Body of pancreas (tissue), 4 donors: ENCODE measurements at regions not wholly inside any gene's neighbourhood (a gene's known extent, or its start where the extent isn't known, plus 50 kb on each side); places are given as distances from the start of the nearest gene placed in this dataset.

ENCODE experiments used
- ATAC-seq: fragments of 150-250 bp; one replicate; pipeline ENCODE4 v1.9.1; 2016
- DNase-seq, 4 donors: peaks; one replicate each; pipeline ENCODE4 v3.0.0-alpha.2; 2019
- H3K27ac ChIP-seq, 4 donors: fragments of 200-600 bp; sonication (generic); 1 replicate in 3 of 4; 2 replicates in 1 of 4; pipeline versions ENCODE4 v1.5.1 to v1.6.1; 2016 to 2019; ENCODE audit warnings: mild to moderate bottlenecking in 1 of 4, mixed read lengths in 1 of 4, moderate library complexity in 1 of 4
- H3K27me3 ChIP-seq, 2 donors: fragments of 200-600 bp; sonication (generic); one replicate each; pipeline ENCODE4 v1.6.0; 2016; ENCODE audit warnings: mild to moderate bottlenecking in 1 of 2
- H3K36me3 ChIP-seq, 2 donors: fragments of 200-600 bp; sonication (generic); replicated peaks in 1 of 2; 2 replicates each; pipeline ENCODE4 v1.5.1; 2016; ENCODE audit warnings: low read depth in 2 of 2; ENCODE audit not compliant: insufficient read depth in 1 of 2
- H3K4me1 ChIP-seq: fragments of 200-600 bp; sonication (generic); one replicate; pipeline ENCODE4 v1.6.0; 2016
- H3K4me3 ChIP-seq, 2 donors: fragments of 200-600 bp; sonication (generic); 1 replicate in 1 of 2; 2 replicates in 1 of 2; pipeline ENCODE4 v1.5.1; 2016 to 2019
- H3K9me3 ChIP-seq, 3 donors: fragments of 200-600 bp; sonication (generic); 1 replicate in 2 of 3; 2 replicates in 1 of 3; pipeline ENCODE4 v1.5.1; 2016
- POLR2A ChIP-seq, 3 donors: fragments of 450-650 bp; IDR thresholded peaks; one replicate each; pipeline ENCODE4 v1.6.1; 2016; ENCODE audit warnings: antibody characterized with exemption in 3 of 3, mild to moderate bottlenecking in 2 of 3
- WGBS, 2 donors: methylation state at CpG; one replicate each; pipeline ENCODE4 v1.1.5; 2017; 5-methylcytosine and 5-hydroxymethylcytosine counted together
- intact Hi-C: fragments of 100-400 bp; cut with DNase I; formaldehyde crosslinking; loops from one replicate; pipeline ENCODE4 v1.15.1; 2023
- TF ChIP-seq, protein P1 (sequence below), 7 experiments: fragments of 450-650 bp in 4 of 7; fragments of 200-600 bp in 3 of 7; sonication (generic) in 3 of 7; IDR thresholded peaks; one replicate each; pipeline ENCODE4 v1.5.1; 2016 to 2019; ENCODE audit warnings: antibody characterized with exemption in 7 of 7

DNA sequence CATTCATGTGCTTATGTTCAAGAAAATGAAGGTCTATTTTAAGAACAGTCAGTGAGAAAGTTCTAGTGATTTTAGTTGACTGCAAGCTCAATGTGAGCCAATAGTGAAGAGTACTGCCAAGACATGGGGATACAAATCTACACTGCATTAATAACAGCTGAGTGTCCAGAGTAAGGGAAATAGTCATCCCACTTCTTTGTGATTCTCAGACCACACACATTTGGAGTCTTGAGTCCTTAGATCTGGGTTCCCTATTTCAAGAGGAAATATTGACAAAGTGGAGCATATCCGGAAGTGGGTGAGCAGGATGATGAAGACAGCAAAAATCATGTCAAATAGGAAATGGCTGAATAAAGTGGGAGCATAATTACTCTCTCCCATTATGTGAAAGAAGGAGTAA, 171.1 kb downstream of the LARP7 start:
- DNase-seq (no peak), ATAC-seq (no peak)
- Histone ChIP-seq H3K36me3 (no peaks in the 10 kb centered on the region), H3K9me3 (no peaks in the 10 kb centered on the region), H3K4me3 (no peak overlapping the region), H3K4me1 (no peaks in the 10 kb centered on the region), H3K27me3 (no peaks in the 10 kb centered on the region), H3K27ac (no peak overlapping the region)
- 48 to 79% methylated on average over 1 of the region's 1 CpG for WGBS, 2 donors
- TF ChIP-seq, protein P1, sequence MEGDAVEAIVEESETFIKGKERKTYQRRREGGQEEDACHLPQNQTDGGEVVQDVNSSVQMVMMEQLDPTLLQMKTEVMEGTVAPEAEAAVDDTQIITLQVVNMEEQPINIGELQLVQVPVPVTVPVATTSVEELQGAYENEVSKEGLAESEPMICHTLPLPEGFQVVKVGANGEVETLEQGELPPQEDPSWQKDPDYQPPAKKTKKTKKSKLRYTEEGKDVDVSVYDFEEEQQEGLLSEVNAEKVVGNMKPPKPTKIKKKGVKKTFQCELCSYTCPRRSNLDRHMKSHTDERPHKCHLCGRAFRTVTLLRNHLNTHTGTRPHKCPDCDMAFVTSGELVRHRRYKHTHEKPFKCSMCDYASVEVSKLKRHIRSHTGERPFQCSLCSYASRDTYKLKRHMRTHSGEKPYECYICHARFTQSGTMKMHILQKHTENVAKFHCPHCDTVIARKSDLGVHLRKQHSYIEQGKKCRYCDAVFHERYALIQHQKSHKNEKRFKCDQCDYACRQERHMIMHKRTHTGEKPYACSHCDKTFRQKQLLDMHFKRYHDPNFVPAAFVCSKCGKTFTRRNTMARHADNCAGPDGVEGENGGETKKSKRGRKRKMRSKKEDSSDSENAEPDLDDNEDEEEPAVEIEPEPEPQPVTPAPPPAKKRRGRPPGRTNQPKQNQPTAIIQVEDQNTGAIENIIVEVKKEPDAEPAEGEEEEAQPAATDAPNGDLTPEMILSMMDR (IDR thresholded peaks at IDR 0.05), result no peak
- no peak for TF ChIP-seq POLR2A (IDR thresholded peaks at IDR 0.05)
- intact Hi-C loops, result no loop called here

DNA sequence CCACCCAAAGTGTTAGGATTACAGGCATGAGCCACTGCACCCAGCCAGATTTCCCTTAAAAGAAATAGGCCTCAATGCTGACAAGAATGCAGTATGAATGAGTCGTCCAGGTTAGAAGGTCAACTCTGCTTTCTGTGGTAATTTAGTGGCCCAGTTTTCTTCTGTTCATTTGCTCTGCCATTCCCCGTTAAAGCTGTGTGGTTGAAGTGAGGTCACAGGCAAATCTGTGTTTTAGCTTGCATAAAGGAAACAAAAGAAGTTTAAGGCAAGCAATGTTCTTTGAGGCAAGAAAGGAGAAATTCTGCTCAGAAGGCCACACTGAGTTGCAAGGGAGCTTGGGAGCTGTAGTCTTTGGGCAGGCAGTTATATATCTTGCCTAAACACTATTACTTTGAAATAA, 176.8 kb downstream of the LARP7 start:
- intact Hi-C loops, result no loop called here
- Histone ChIP-seq H3K27ac (no peak overlapping the region), H3K36me3 (no peaks in the 10 kb centered on the region), H3K4me3 (no peak overlapping the region), H3K4me1 (peaks cover 9% of the 10 kb centered on the region), H3K9me3 (no peaks in the 10 kb centered on the region), H3K27me3 (no peaks in the 10 kb centered on the region)
- 37 to 47% methylated on average over 2 of the region's 2 CpGs for WGBS, 2 donors
- DNase-seq (no peak), ATAC-seq (no peak)
- TF ChIP-seq, protein P1 (IDR thresholded peaks at IDR 0.05), result no peak
- TF ChIP-seq POLR2A (IDR thresholded peaks at IDR 0.05), result no peak

DNA sequence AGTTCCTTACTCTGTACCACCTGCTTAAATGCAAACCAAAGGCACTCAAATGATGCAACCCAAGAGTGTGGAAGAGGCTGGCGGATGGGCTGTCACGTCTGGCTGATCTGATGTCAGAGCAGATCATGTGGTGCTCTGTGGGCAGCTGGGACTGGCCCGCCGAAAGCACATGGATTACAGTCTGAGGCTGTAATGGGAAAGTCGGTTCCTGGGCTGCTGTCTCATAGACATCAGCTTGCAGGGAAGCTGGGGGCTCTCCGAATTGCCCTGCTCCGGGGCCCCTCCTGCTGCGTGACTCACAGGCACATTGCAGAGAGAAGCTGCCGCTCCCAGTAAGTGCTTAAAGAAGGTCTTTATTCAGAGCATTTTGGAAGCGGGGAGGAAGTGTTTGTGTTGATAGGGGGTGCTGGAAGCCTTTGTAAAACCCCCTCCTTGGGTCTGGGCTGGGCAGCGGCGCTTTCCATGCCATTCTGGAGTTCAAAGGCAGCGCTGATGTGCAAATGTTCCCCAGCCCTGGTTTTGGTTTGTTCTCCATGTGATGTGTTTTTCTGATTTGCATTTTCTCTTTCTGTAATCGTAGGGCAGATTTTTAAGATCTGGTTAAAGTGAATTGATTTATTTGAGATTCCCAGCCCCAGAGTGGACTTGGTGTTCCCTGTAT, 181.1 kb downstream of the LARP7 start:
- 1 to 5% methylated on average over 10 to 14 of the region's 14 CpGs for WGBS, 2 donors
- Histone ChIP-seq H3K4me1 (peaks cover 9% of the 10 kb centered on the region), H3K9me3 (no peaks in the 10 kb centered on the region), H3K4me3 (no peak overlapping the region), H3K36me3 (no peaks in the 10 kb centered on the region), H3K27me3 (no peaks in the 10 kb centered on the region), H3K27ac (no peak overlapping the region)
- TF ChIP-seq POLR2A (IDR thresholded peaks at IDR 0.05), result no peak
- TF ChIP-seq, protein P1 (IDR thresholded peaks at IDR 0.05), result no peak
- intact Hi-C loops, result no loop called here
- DNase-seq, result peak in 3 of 4 donors; percentile 31 to 40 (median 38)
- peak; percentile 55 for ATAC-seq

DNA sequence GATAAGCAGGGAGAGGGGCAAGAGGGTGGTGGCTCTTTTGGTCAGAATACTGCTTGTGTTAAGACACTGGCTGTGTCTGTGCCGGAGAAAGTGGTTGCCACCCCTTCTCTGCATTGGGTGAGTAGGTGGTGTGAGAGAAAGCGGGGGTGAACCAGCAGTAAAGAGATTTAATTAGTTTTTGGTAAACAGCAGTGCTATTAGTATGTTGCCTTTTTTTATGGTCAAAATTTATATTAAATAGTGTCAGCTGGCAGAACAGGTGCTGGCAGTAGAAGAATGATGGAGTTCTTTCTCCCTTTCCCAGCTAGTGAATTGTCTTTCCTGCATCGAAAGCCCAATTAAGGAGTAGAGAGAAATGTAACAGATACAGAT, 181.6 kb downstream of the LARP7 start:
- H3K4me1 ChIP-seq, result peaks cover 9% of the 10 kb centered on the region
- DNase-seq (no peak), ATAC-seq (no peak)
- H3K9me3 ChIP-seq, result no peaks in the 10 kb centered on the region
- no peaks in the 10 kb centered on the region for H3K27me3 ChIP-seq
- no peak overlapping the region for H3K4me3 ChIP-seq
- TF ChIP-seq, protein P1 (IDR thresholded peaks at IDR 0.05), result no peak
- no peak for TF ChIP-seq POLR2A (IDR thresholded peaks at IDR 0.05)
- H3K27ac ChIP-seq, result no peak overlapping the region
- intact Hi-C loops, result no loop called here
- WGBS, 2 donors, result 45 to 57% methylated on average over 3 of the region's 3 CpGs
- H3K36me3 ChIP-seq, result no peaks in the 10 kb centered on the region

DNA sequence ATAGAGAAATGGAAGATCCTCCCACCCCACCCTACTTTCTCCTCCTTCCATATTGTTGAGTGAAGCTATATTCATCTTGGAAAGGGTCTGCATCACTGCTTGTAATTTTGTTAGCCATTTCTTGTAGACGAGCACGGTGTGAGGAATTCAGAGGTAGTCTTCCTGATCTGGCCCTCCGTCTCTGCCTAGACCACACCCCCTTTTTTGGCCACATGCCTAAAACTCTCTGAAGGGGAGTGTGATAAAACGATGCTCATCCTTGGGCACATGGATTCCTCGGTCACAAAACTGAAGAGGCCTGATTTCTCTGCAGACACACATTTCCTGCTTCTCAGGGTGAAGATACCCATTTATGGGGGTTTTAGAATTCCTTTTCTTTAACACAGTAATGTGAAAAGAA, 182.8 kb downstream of the LARP7 start:
- Histone ChIP-seq H3K27ac (no peak overlapping the region), H3K36me3 (no peaks in the 10 kb centered on the region), H3K4me3 (no peak overlapping the region), H3K4me1 (peaks cover 9% of the 10 kb centered on the region), H3K27me3 (no peaks in the 10 kb centered on the region), H3K9me3 (no peaks in the 10 kb centered on the region)
- TF ChIP-seq, protein P1 (IDR thresholded peaks at IDR 0.05), result no peak
- no peak for TF ChIP-seq POLR2A (IDR thresholded peaks at IDR 0.05)
- 58 to 61% methylated on average over 5 of the region's 5 CpGs for WGBS, 2 donors
- no peak for ATAC-seq
- intact Hi-C loops, result no loop called here
- no peak for DNase-seq
